ENCODE measurements at regions not wholly inside any gene's neighbourhood (a gene's known extent, or its start where the extent isn't known, plus 50 kb on each side); places are given as distances from the start of the nearest gene placed in this dataset.

DNA sequence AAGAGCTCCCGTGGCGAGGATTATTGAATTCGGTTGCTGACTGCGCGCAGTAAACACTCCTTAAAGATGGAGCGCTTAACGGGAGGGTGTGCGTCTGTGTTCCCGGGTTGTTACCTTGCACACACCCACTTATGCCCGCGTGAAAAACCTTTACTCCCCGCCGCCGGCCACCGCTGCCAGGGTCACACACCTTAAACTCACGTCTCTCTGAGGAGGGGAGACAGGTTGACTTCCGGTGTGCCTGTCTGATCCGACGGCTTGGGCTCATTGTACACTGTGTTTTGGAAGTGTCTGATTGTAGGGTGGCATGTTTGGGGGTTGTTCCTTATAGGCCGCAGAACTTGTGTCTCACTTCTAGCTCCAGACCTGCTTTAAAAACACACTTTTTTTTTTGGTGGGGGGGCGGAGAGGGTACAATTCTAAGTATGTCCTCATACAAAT lies 66.8 kb downstream of the KPNA2 start:
- TF ChIP-seq POLR2A (IDR thresholded peaks at IDR 0.05; ENCODE audit: low read depth, low read length) (no peak), POLR2AphosphoS5 (IDR thresholded peaks at IDR 0.05; ENCODE audit: low read depth, low read length) (no peak), TAF1 (IDR thresholded peaks at IDR 0.05; ENCODE audit: low read depth, low read length) (no peak), POU2F2 (IDR thresholded peaks at IDR 0.05; ENCODE audit: low read depth, low read length) (no peak), SPI1 (IDR thresholded peaks at IDR 0.05; ENCODE audit: low read depth, low read length) (no peak), PAX5 (IDR thresholded peaks at IDR 0.05; ENCODE audit: insufficient read depth, low read length, severe bottlenecking) (no peak)
